ENCODE measurements at regions not wholly inside any gene's neighbourhood (a gene's known extent, or its start where the extent isn't known, plus 50 kb on each side); places are given as distances from the start of the nearest gene placed in this dataset.

DNA sequence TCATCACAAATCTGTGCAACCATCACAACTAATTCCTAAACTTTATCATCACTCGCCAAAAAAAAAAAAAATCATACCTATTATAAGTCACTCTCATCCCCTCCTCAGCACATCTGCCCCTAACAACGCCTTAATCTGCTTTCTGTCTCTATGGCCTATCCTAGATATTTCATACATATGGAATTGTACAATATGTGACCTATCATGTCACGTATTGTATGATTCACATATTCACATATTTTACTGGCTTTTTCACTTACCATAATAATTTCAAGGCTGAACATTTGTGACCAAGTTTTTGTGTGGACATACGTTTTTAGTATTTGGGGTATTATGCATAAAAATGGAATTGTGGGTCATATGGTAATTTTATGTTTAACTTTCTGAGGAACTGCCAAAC, 400.7 kb downstream of the DAD1 start:
- no peaks in the 10 kb centered on the region for H3K9me3 Mint-ChIP-seq
- H3K36me3 Mint-ChIP-seq = no peaks in the 10 kb centered on the region
- ChIA-PET POLR2A (no interaction called here), CTCF (no interaction called here)
- Histone ChIP-seq H3K4me3 (ENCODE audit: control insufficient read depth in 1 of 2, extremely low read depth in 1 of 2, low read length in 1 of 2) (no peak overlapping the region), H3K4me1 (ENCODE audit: control insufficient read depth in 1 of 2, extremely low read depth in 1 of 2, insufficient read depth in 2 of 2, low read length in 2 of 2) (peaks cover 0 to 5% of the 10 kb centered on the region in 2 experiments), H3K27me3 (replicated peaks in 1 of 2; ENCODE audit: control insufficient read depth in 2 of 2, extremely low read depth in 1 of 2, insufficient read depth in 2 of 2, low read length in 1 of 2) (no peaks in the 10 kb centered on the region), H3K27ac (ENCODE audit: low read length) (no peak overlapping the region), H3K9me3 (no peaks in the 10 kb centered on the region), H3K36me3 (ENCODE audit: control insufficient read depth in 2 of 2, extremely low read depth in 1 of 2, insufficient read depth in 1 of 2, low read length in 1 of 2) (no peaks in the 10 kb centered on the region)
- ATAC-seq (replicated peaks in 1 of 4) (no peak), DNase-seq (no peak)
- no peaks in the 10 kb centered on the region for H3K4me1 Mint-ChIP-seq
- whole genome bisulfite sequencing (ENCODE audit: insufficient coverage) = no CpG with 5 or more reads among the region's 4 CpGs
- no peaks in the 10 kb centered on the region for H3K27me3 Mint-ChIP-seq
- no peak overlapping the region for H3K27ac Mint-ChIP-seq
- H3K4me3 Mint-ChIP-seq = no peak overlapping the region

- no peaks in the 10 kb centered on the region for H3K4me1 Mint-ChIP-seq
- POLR2A ChIA-PET = no interaction called here
- CTCF ChIA-PET = no interaction called here
- H3K27me3 Mint-ChIP-seq = no peaks in the 10 kb centered on the region
- H3K4me3 Mint-ChIP-seq = no peak overlapping the region
- no peak overlapping the region for H3K27ac Mint-ChIP-seq
- Histone ChIP-seq H3K9me3 (no peaks in the 10 kb centered on the region), H3K27ac (ENCODE audit: low read length) (no peak overlapping the region), H3K36me3 (ENCODE audit: control insufficient read depth in 2 of 2, extremely low read depth in 1 of 2, insufficient read depth in 1 of 2, low read length in 1 of 2) (no peaks in the 10 kb centered on the region), H3K4me3 (ENCODE audit: control insufficient read depth in 1 of 2, extremely low read depth in 1 of 2, low read length in 1 of 2) (no peak overlapping the region), H3K27me3 (replicated peaks in 1 of 2; ENCODE audit: control insufficient read depth in 2 of 2, extremely low read depth in 1 of 2, insufficient read depth in 2 of 2, low read length in 1 of 2) (no peaks in the 10 kb centered on the region), H3K4me1 (ENCODE audit: control insufficient read depth in 1 of 2, extremely low read depth in 1 of 2, insufficient read depth in 2 of 2, low read length in 2 of 2) (peaks cover 0 to 5% of the 10 kb centered on the region in 2 experiments)
- no peaks in the 10 kb centered on the region for H3K9me3 Mint-ChIP-seq
- DNase-seq (no peak), ATAC-seq (replicated peaks in 1 of 4) (no peak)
- no peaks in the 10 kb centered on the region for H3K36me3 Mint-ChIP-seq
- WGBS (ENCODE audit: insufficient coverage) = no CpG with 5 or more reads among the region's 3 CpGs
Observed at GRCh38 chr14:22185789-22186188, 403.2 kb downstream of the DAD1 start.

- Histone ChIP-seq H3K4me3 (ENCODE audit: control insufficient read depth in 1 of 2, extremely low read depth in 1 of 2, low read length in 1 of 2) (no peak overlapping the region), H3K9me3 (no peaks in the 10 kb centered on the region), H3K36me3 (ENCODE audit: control insufficient read depth in 2 of 2, extremely low read depth in 1 of 2, insufficient read depth in 1 of 2, low read length in 1 of 2) (no peaks in the 10 kb centered on the region), H3K4me1 (ENCODE audit: control insufficient read depth in 1 of 2, extremely low read depth in 1 of 2, insufficient read depth in 2 of 2, low read length in 2 of 2) (peaks cover 0 to under 1% of the 10 kb centered on the region in 2 experiments), H3K27me3 (replicated peaks in 1 of 2; ENCODE audit: control insufficient read depth in 2 of 2, extremely low read depth in 1 of 2, insufficient read depth in 2 of 2, low read length in 1 of 2) (no peaks in the 10 kb centered on the region), H3K27ac (ENCODE audit: low read length) (no peak overlapping the region)
- no peaks in the 10 kb centered on the region for H3K27me3 Mint-ChIP-seq
- H3K36me3 Mint-ChIP-seq = no peaks in the 10 kb centered on the region
- H3K4me1 Mint-ChIP-seq = no peaks in the 10 kb centered on the region
- H3K4me3 Mint-ChIP-seq = no peak overlapping the region
- no peak for DNase-seq
- WGBS (ENCODE audit: insufficient coverage) = no CpG with 5 or more reads among the region's 1 CpG
- ChIA-PET CTCF (no interaction called here), POLR2A (no interaction called here)
- H3K9me3 Mint-ChIP-seq = no peaks in the 10 kb centered on the region
- ATAC-seq (replicated peaks in 1 of 4) = no peak
- no peak overlapping the region for H3K27ac Mint-ChIP-seq
Observed at GRCh38 chr14:22185191-22185590, 403.8 kb downstream of the DAD1 start.

DNA sequence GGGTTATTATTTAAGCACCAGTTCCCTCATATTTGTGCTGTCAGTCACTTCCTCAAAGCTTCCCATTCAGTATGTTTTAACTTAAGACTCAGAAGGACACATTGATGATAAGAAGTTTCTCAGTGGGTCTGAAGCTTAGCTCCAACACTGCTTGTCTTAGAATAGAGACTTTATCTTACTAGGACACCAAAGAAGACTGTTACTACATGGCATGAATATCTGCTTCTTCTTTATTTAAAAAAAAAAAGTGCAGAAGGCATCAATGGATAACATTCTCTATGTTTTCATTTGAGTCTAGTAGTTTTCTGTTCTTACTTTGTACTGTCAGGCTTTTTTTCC, 404.2 kb downstream of the DAD1 start:
- H3K9me3 Mint-ChIP-seq = no peaks in the 10 kb centered on the region
- H3K4me1 Mint-ChIP-seq = no peaks in the 10 kb centered on the region
- Histone ChIP-seq H3K9me3 (no peaks in the 10 kb centered on the region), H3K4me3 (ENCODE audit: control insufficient read depth in 1 of 2, extremely low read depth in 1 of 2, low read length in 1 of 2) (no peak overlapping the region), H3K27me3 (replicated peaks in 1 of 2; ENCODE audit: control insufficient read depth in 2 of 2, extremely low read depth in 1 of 2, insufficient read depth in 2 of 2, low read length in 1 of 2) (no peaks in the 10 kb centered on the region), H3K4me1 (ENCODE audit: control insufficient read depth in 1 of 2, extremely low read depth in 1 of 2, insufficient read depth in 2 of 2, low read length in 2 of 2) (no peaks in the 10 kb centered on the region), H3K36me3 (ENCODE audit: control insufficient read depth in 2 of 2, extremely low read depth in 1 of 2, insufficient read depth in 1 of 2, low read length in 1 of 2) (no peaks in the 10 kb centered on the region), H3K27ac (ENCODE audit: low read length) (no peak overlapping the region)
- CTCF ChIA-PET = no interaction called here
- no peaks in the 10 kb centered on the region for H3K27me3 Mint-ChIP-seq
- H3K36me3 Mint-ChIP-seq = no peaks in the 10 kb centered on the region
- POLR2A ChIA-PET = no interaction called here
- no peak for DNase-seq
- no peak overlapping the region for H3K4me3 Mint-ChIP-seq
- no peak for ATAC-seq (replicated peaks in 1 of 4)
- no peak overlapping the region for H3K27ac Mint-ChIP-seq

GRCh38 chr14:22184157-22184829, 404.7 kb downstream of the DAD1 start:
- no peaks in the 10 kb centered on the region for H3K36me3 Mint-ChIP-seq
- H3K36me3 ChIP-seq (ENCODE audit: control insufficient read depth in 2 of 2, extremely low read depth in 1 of 2, insufficient read depth in 1 of 2, low read length in 1 of 2) = no peaks in the 10 kb centered on the region
- DNase-seq (no peak), ATAC-seq (replicated peaks in 1 of 4) (no peak)
- H3K9me3 Mint-ChIP-seq = no peaks in the 10 kb centered on the region
- ChIA-PET CTCF (no interaction called here), POLR2A (no interaction called here)
- H3K27me3 Mint-ChIP-seq = no peaks in the 10 kb centered on the region
- no peak overlapping the region for H3K4me3 Mint-ChIP-seq
- H3K9me3 ChIP-seq = no peaks in the 10 kb centered on the region
- H3K4me3 ChIP-seq (ENCODE audit: control insufficient read depth in 1 of 2, extremely low read depth in 1 of 2, low read length in 1 of 2) = no peak overlapping the region
- H3K27me3 ChIP-seq (replicated peaks in 1 of 2; ENCODE audit: control insufficient read depth in 2 of 2, extremely low read depth in 1 of 2, insufficient read depth in 2 of 2, low read length in 1 of 2) = no peaks in the 10 kb centered on the region
- no CpG with 5 or more reads among the region's 7 CpGs for WGBS (ENCODE audit: insufficient coverage)
- H3K4me1 Mint-ChIP-seq = no peaks in the 10 kb centered on the region
- no peak overlapping the region for H3K27ac Mint-ChIP-seq
- no peak overlapping the region for H3K27ac ChIP-seq (ENCODE audit: low read length)
- no peaks in the 10 kb centered on the region for H3K4me1 ChIP-seq (ENCODE audit: control insufficient read depth in 1 of 2, extremely low read depth in 1 of 2, insufficient read depth in 2 of 2, low read length in 2 of 2)

GRCh38 chr14:22180045-22180444, 409.0 kb downstream of the DAD1 start:
- Histone ChIP-seq H3K27ac (ENCODE audit: low read length) (no peak overlapping the region), H3K27me3 (replicated peaks in 1 of 2; ENCODE audit: control insufficient read depth in 2 of 2, extremely low read depth in 1 of 2, insufficient read depth in 2 of 2, low read length in 1 of 2) (no peaks in the 10 kb centered on the region), H3K4me1 (ENCODE audit: control insufficient read depth in 1 of 2, extremely low read depth in 1 of 2, insufficient read depth in 2 of 2, low read length in 2 of 2) (peaks cover 5 to 20% of the 10 kb centered on the region in 2 experiments), H3K9me3 (no peaks in the 10 kb centered on the region), H3K36me3 (ENCODE audit: control insufficient read depth in 2 of 2, extremely low read depth in 1 of 2, insufficient read depth in 1 of 2, low read length in 1 of 2) (no peaks in the 10 kb centered on the region), H3K4me3 (ENCODE audit: control insufficient read depth in 1 of 2, extremely low read depth in 1 of 2, low read length in 1 of 2) (no peak overlapping the region)
- H3K27ac Mint-ChIP-seq = no peak overlapping the region
- no peaks in the 10 kb centered on the region for H3K9me3 Mint-ChIP-seq
- POLR2A ChIA-PET = no interaction called here
- H3K4me1 Mint-ChIP-seq = peaks cover 15 to 21% (median 17%) of the 10 kb centered on the region in 3 donors
- H3K36me3 Mint-ChIP-seq = no peaks in the 10 kb centered on the region
- WGBS (ENCODE audit: insufficient coverage) = no CpG with 5 or more reads among the region's 1 CpG
- ATAC-seq (replicated peaks in 1 of 4) (no peak), DNase-seq (no peak)
- no peaks in the 10 kb centered on the region for H3K27me3 Mint-ChIP-seq
- no peak overlapping the region for H3K4me3 Mint-ChIP-seq
- CTCF ChIA-PET = no interaction called here

- ChIA-PET POLR2A (no interaction called here), CTCF (interaction anchor here in 1 of 2 donors (2.3 kb wide), 1 partner anchor 22 kb away, joined by 7 read pairs; no protein-coding TSS in a partner anchor)
- H3K4me1 ChIP-seq (ENCODE audit: control insufficient read depth in 1 of 2, extremely low read depth in 1 of 2, insufficient read depth in 2 of 2, low read length in 2 of 2) = peaks cover 5 to 20% of the 10 kb centered on the region in 2 experiments
- no peak overlapping the region for H3K4me3 ChIP-seq (ENCODE audit: control insufficient read depth in 1 of 2, extremely low read depth in 1 of 2, low read length in 1 of 2)
- Mint-ChIP-seq H3K27ac (no peak overlapping the region), H3K4me1 (peaks cover 15 to 21% (median 17%) of the 10 kb centered on the region in 3 donors), H3K36me3 (no peaks in the 10 kb centered on the region), H3K27me3 (no peaks in the 10 kb centered on the region), H3K4me3 (peak overlapping the region in 1 of 3 donors; percentile 58), H3K9me3 (no peaks in the 10 kb centered on the region)
- no CpG with 5 or more reads among the region's 3 CpGs for WGBS (ENCODE audit: insufficient coverage)
- no peaks in the 10 kb centered on the region for H3K27me3 ChIP-seq (replicated peaks in 1 of 2; ENCODE audit: control insufficient read depth in 2 of 2, extremely low read depth in 1 of 2, insufficient read depth in 2 of 2, low read length in 1 of 2)
- ATAC-seq (replicated peaks in 1 of 4) (no peak), DNase-seq (no peak)
- H3K36me3 ChIP-seq (ENCODE audit: control insufficient read depth in 2 of 2, extremely low read depth in 1 of 2, insufficient read depth in 1 of 2, low read length in 1 of 2) = no peaks in the 10 kb centered on the region
- H3K9me3 ChIP-seq = no peaks in the 10 kb centered on the region
- no peak overlapping the region for H3K27ac ChIP-seq (ENCODE audit: low read length)
Observed at GRCh38 chr14:22179190-22179589, 409.8 kb downstream of the DAD1 start.

All from T-cell (primary cell).